ENCODE measurements at regions not wholly inside any gene's neighbourhood (a gene's known extent, or its start where the extent isn't known, plus 50 kb on each side); places are given as distances from the start of the nearest gene placed in this dataset.

GRCh38 chr2:129462967-129463366 lies 516.5 kb upstream of the RAB6C start:
- no peak for TF ChIP-seq CTCF (IDR thresholded peaks at IDR 0.05)
- intact Hi-C loops (cut with DNase I): no loop called here

GRCh38 chr2:129464036-129464435 lies 515.4 kb upstream of the RAB6C start:
- 95 to 97% (median 96%) methylated on average over 4 of the region's 4 CpGs for WGBS, 3 donors

More at GRCh38 chr2:129462967-129463366, 516.5 kb upstream of the RAB6C start:
- Histone ChIP-seq H3K4me1 (no peaks in the 10 kb centered on the region), H3K4me3 (no peak overlapping the region), H3K9me3 (no peaks in the 10 kb centered on the region), H3K36me3 (ENCODE audit: insufficient read depth in 1 of 2, low read depth in 1 of 2) (no peaks in the 10 kb centered on the region), H3K27ac (no peak overlapping the region), H3K27me3 (ENCODE audit: insufficient read depth in 3 of 3, low read length in 2 of 3) (peaks cover 0 to 3% (median 0%) of the 10 kb centered on the region in 3 donors)
- ATAC-seq (no peak), DNase-seq (no peak)
- 60 to 83% (median 82%) methylated on average over 4 of the region's 4 CpGs for WGBS, 3 donors

GRCh38 chr2:129464631-129465030 lies 514.8 kb upstream of the RAB6C start:
- H3K4me1 ChIP-seq: no peaks in the 10 kb centered on the region
- ATAC-seq: no peak
- peaks cover 0 to 3% (median 0%) of the 10 kb centered on the region in 3 donors for H3K27me3 ChIP-seq (ENCODE audit: insufficient read depth in 3 of 3, low read length in 2 of 3)
- no peak for TF ChIP-seq CTCF (IDR thresholded peaks at IDR 0.05)
- no peaks in the 10 kb centered on the region for H3K9me3 ChIP-seq
- 83 to 97% (median 91%) methylated on average over 6 of the region's 6 CpGs for WGBS, 3 donors
- H3K4me3 ChIP-seq: no peak overlapping the region
- intact Hi-C loops (cut with DNase I): no loop called here
- no peaks in the 10 kb centered on the region for H3K36me3 ChIP-seq (ENCODE audit: insufficient read depth in 1 of 2, low read depth in 1 of 2)
- DNase-seq: no peak
- H3K27ac ChIP-seq: no peak overlapping the region

More at GRCh38 chr2:129464036-129464435, 515.4 kb upstream of the RAB6C start:
- H3K27me3 ChIP-seq (ENCODE audit: insufficient read depth in 3 of 3, low read length in 2 of 3): peaks cover 0 to 3% (median 0%) of the 10 kb centered on the region in 3 donors
- ATAC-seq (no peak), DNase-seq (no peak)
- intact Hi-C loops (cut with DNase I): no loop called here
- H3K27ac ChIP-seq: no peak overlapping the region
- H3K36me3 ChIP-seq (ENCODE audit: insufficient read depth in 1 of 2, low read depth in 1 of 2): no peaks in the 10 kb centered on the region
- TF ChIP-seq CTCF (IDR thresholded peaks at IDR 0.05): no peak
- H3K9me3 ChIP-seq: no peaks in the 10 kb centered on the region
- no peak overlapping the region for H3K4me3 ChIP-seq
- H3K4me1 ChIP-seq: no peaks in the 10 kb centered on the region

- Histone ChIP-seq H3K4me1 (no peaks in the 10 kb centered on the region), H3K27ac (no peak overlapping the region), H3K4me3 (no peak overlapping the region), H3K9me3 (no peaks in the 10 kb centered on the region), H3K27me3 (ENCODE audit: insufficient read depth in 3 of 3, low read length in 2 of 3) (peaks cover 0 to 3% (median 0%) of the 10 kb centered on the region in 3 donors), H3K36me3 (ENCODE audit: insufficient read depth in 1 of 2, low read depth in 1 of 2) (no peaks in the 10 kb centered on the region)
- no peak for DNase-seq
- TF ChIP-seq CTCF (IDR thresholded peaks at IDR 0.05): no peak
- ATAC-seq: no peak
- intact Hi-C loops (cut with DNase I): no loop called here
- WGBS, 3 donors: 75 to 90% (median 87%) methylated on average over 11 of the region's 11 CpGs
Observed at GRCh38 chr2:129465045-129465444, 514.4 kb upstream of the RAB6C start.

- ATAC-seq (no peak), DNase-seq (no peak)
- no peaks in the 10 kb centered on the region for H3K36me3 ChIP-seq (ENCODE audit: insufficient read depth in 1 of 2, low read depth in 1 of 2)
- H3K4me1 ChIP-seq: no peaks in the 10 kb centered on the region
- H3K9me3 ChIP-seq: no peaks in the 10 kb centered on the region
- no peak for TF ChIP-seq CTCF (IDR thresholded peaks at IDR 0.05)
- peaks cover 0 to 3% (median 0%) of the 10 kb centered on the region in 3 donors for H3K27me3 ChIP-seq (ENCODE audit: insufficient read depth in 3 of 3, low read length in 2 of 3)
- no peak overlapping the region for H3K4me3 ChIP-seq
- 92 to 95% (median 93%) methylated on average over 13 of the region's 13 CpGs for WGBS, 3 donors
- intact Hi-C loops (cut with DNase I): no loop called here
- no peak overlapping the region for H3K27ac ChIP-seq
Observed at GRCh38 chr2:129466389-129466788, 513.1 kb upstream of the RAB6C start.

Measured in psoas muscle (tissue), 7 donors.